IMR-90 (cell line): ENCODE measurements at regions not wholly inside any gene's neighbourhood (a gene's known extent, or its start where the extent isn't known, plus 50 kb on each side); places are given as distances from the start of the nearest gene placed in this dataset.

Experiments used
- CEBPB ChIP-seq: IDR thresholded peaks from 2 replicates; pipeline ENCODE4 v1.6.1; 2012; ENCODE audit warnings: low read depth, low read length, improper control_type of control experiment
- CHD1 ChIP-seq: IDR thresholded peaks from 2 replicates; pipeline ENCODE4 v1.6.1; 2012; ENCODE audit warnings: low read depth, low read length, improper control_type of control experiment
- CTCF ChIP-seq: conservative IDR thresholded peaks from 2 replicates; pipeline ENCODE4 v1.5.1; 2012; ENCODE audit warnings: mild to moderate bottlenecking, low read depth, low read length, improper control_type of control experiment
- FOS ChIP-seq: fragments of 150-350 bp; IDR thresholded peaks from 2 replicates; pipeline ENCODE4 v1.6.1; 2016; ENCODE audit warnings: low read depth, low read length
- MAZ ChIP-seq: IDR thresholded peaks from 2 replicates; pipeline ENCODE4 v1.6.1; 2012; ENCODE audit warnings: low read depth, mild to moderate bottlenecking, low read length, improper control_type of control experiment, moderate library complexity, borderline replicate concordance
- MXI1 ChIP-seq: IDR thresholded peaks from 2 replicates; pipeline ENCODE4 v1.6.1; 2012; ENCODE audit warnings: low read depth, mild to moderate bottlenecking, low read length, moderate library complexity, borderline replicate concordance
- NFE2L2 ChIP-seq: fragments of 150-350 bp; IDR thresholded peaks from 2 replicates; pipeline ENCODE4 v1.6.1; 2016; ENCODE audit warnings: low read depth, mild to moderate bottlenecking, low read length
- POLR2A ChIP-seq: IDR thresholded peaks from 2 replicates; pipeline ENCODE4 v1.6.1; 2012; ENCODE audit warnings: mild to moderate bottlenecking, low read depth, low read length
- RAD21 ChIP-seq: IDR thresholded peaks from 2 replicates; pipeline ENCODE4 v1.6.1; 2012; ENCODE audit warnings: low read length, improper control_type of control experiment
- RCOR1 ChIP-seq: IDR thresholded peaks from 2 replicates; pipeline ENCODE4 v1.6.1; 2012; ENCODE audit warnings: mild to moderate bottlenecking, low read length, improper control_type of control experiment; ENCODE audit not compliant: insufficient replicate concordance
- RFX5 ChIP-seq: IDR thresholded peaks from 2 replicates; pipeline ENCODE4 v1.8.0; 2012; ENCODE audit warnings: low read depth, mild to moderate bottlenecking, low read length, moderate library complexity
- SMC3 ChIP-seq: fragments of 150-350 bp; IDR thresholded peaks from 2 replicates; pipeline ENCODE4 v1.6.1; 2016; ENCODE audit warnings: low read depth, mild to moderate bottlenecking, antibody characterized with exemption, low read length, moderate library complexity
- USF2 ChIP-seq: fragments of 150-350 bp; IDR thresholded peaks from 2 replicates; pipeline ENCODE4 v1.6.1; 2017; ENCODE audit warnings: mild to moderate bottlenecking, antibody characterized with exemption, low read length, low read depth
- TF ChIP-seq, protein P1 (sequence below): fragments of 150-350 bp; IDR thresholded peaks from 2 replicates; pipeline ENCODE4 v1.6.1; 2016; ENCODE audit warnings: low read depth, mild to moderate bottlenecking, low read length, moderate library complexity, borderline replicate concordance

DNA sequence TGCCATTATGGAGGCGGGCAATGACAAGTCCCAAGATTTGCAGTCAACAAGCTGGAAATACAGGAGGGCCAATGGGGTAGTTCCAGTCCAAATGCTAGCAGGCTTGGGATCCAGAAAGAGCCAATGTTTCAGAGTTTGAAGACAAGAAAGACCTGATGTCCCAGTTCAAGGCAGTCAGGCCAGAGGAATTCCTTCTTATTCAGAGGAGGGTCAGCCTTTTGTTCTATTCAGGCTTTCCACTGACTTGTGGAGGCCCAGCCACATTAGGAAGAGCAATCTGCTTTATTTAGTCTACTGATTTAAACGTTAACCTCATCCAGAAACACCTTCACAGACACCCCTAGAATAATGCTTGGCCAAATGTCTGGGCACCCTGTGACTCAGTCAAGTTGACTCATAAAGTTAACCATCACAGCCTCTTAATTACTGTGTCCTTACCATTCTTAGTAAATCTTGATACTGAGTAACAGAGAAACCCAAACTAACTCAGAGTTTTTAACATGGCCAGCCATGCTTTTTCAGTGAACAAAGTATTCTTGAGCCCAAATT lies 50.9 kb upstream of the NPHP3 start:
- no peak for TF ChIP-seq CTCF
- TF ChIP-seq POLR2A, result no peak
- no peak for TF ChIP-seq CEBPB
- no peak for TF ChIP-seq FOS
- no peak for TF ChIP-seq MXI1
- TF ChIP-seq USF2, result no peak
- TF ChIP-seq RFX5, result no peak
- no peak for TF ChIP-seq MAZ
- TF ChIP-seq SMC3, result no peak
- TF ChIP-seq, protein P1, sequence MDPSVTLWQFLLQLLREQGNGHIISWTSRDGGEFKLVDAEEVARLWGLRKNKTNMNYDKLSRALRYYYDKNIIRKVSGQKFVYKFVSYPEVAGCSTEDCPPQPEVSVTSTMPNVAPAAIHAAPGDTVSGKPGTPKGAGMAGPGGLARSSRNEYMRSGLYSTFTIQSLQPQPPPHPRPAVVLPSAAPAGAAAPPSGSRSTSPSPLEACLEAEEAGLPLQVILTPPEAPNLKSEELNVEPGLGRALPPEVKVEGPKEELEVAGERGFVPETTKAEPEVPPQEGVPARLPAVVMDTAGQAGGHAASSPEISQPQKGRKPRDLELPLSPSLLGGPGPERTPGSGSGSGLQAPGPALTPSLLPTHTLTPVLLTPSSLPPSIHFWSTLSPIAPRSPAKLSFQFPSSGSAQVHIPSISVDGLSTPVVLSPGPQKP, result no peak
- TF ChIP-seq RCOR1, result no peak
- no peak for TF ChIP-seq NFE2L2
- no peak for TF ChIP-seq RAD21
- no peak for TF ChIP-seq CHD1
